HEK293 (cell line): ENCODE measurements at regions not wholly inside any gene's neighbourhood (a gene's known extent, or its start where the extent isn't known, plus 50 kb on each side); places are given as distances from the start of the nearest gene placed in this dataset.

Source experiments
- CTCF ChIA-PET: fragments of 350-600 bp; formaldehyde crosslinking; extraction: SDS; loops from one replicate; lab custom pipeline; 2021; ENCODE audit warnings: antibody characterized with exemption; lab: Yijun Ruan, JAX
- POLR2A ChIA-PET: fragments of 300-600 bp; formaldehyde crosslinking; extraction: SDS; loops from one replicate; lab custom pipeline; 2020; ENCODE audit warnings: antibody characterized with exemption, inconsistent platforms; lab: Yijun Ruan, JAX
- H3K27ac ChIP-seq: fragments of 200-500 bp; sonication (Bioruptor generic); 2 replicates; pipeline ENCODE4 v1.5.1; 2014; ENCODE audit warnings: low read depth, low read length, control low read depth, inconsistent platforms; ENCODE audit errors: extremely low read depth
- H3K36me3 ChIP-seq, 2 experiments: fragments of 200-500 bp in 1 of 2; sonication (Bioruptor generic) in 1 of 2; 1 replicate in 1 of 2; 2 replicates in 1 of 2; pipeline ENCODE4 v1.5.1; 2014 to 2017; ENCODE audit warnings: inconsistent platforms in 2 of 2, low read length in 2 of 2; ENCODE audit not compliant: control insufficient read depth in 2 of 2, insufficient read depth in 1 of 2
- H3K4me1 ChIP-seq: fragments of 200-500 bp; sonication (Bioruptor generic); 2 replicates; pipeline ENCODE4 v1.5.1; 2014; ENCODE audit warnings: mild to moderate bottlenecking, low read length, inconsistent platforms; ENCODE audit not compliant: control insufficient read depth, insufficient read depth
- H3K4me3 ChIP-seq: 2 replicates; pipeline ENCODE4 v1.5.1; 2011; ENCODE audit warnings: low read depth, mild to moderate bottlenecking, control low read depth, low read length, moderate library complexity
- H3K9me3 ChIP-seq: fragments of 200-500 bp; sonication (Bioruptor generic); 2 replicates; pipeline ENCODE4 v1.5.1; 2014; ENCODE audit warnings: low read depth, low read length, inconsistent platforms; ENCODE audit not compliant: control insufficient read depth, insufficient read depth
- IKZF3 ChIP-seq: fragments of 450-650 bp; IDR thresholded peaks from 2 replicates; pipeline ENCODE4 v1.5.0; 2018; ENCODE audit warnings: missing biosample characterization, mild to moderate bottlenecking, missing genetic modification characterization, moderate library complexity
- REPIN1 ChIP-seq: fragments of 450-650 bp; formaldehyde crosslinking; IDR thresholded peaks from 2 replicates; pipeline ENCODE4 v1.5.1; 2017; ENCODE audit warnings: missing biosample characterization, missing genetic modification characterization, low read depth
- ZBTB17 ChIP-seq: fragments of 450-650 bp; formaldehyde crosslinking; IDR thresholded peaks from 2 replicates; pipeline ENCODE4 v1.5.1; 2016; ENCODE audit warnings: missing biosample characterization, missing genetic modification characterization
- ZNF157 ChIP-seq: fragments of 450-650 bp; formaldehyde crosslinking; IDR thresholded peaks from 2 replicates; pipeline ENCODE4 v1.5.1; 2016; ENCODE audit warnings: missing biosample characterization, missing genetic modification characterization
- ZNF354C ChIP-seq: fragments of 450-650 bp; formaldehyde crosslinking; IDR thresholded peaks from 2 replicates; pipeline ENCODE4 v1.5.1; 2016; ENCODE audit warnings: missing biosample characterization, missing genetic modification characterization, low read depth, borderline replicate concordance
- ZNF513 ChIP-seq: fragments of 450-650 bp; IDR thresholded peaks from 2 replicates; pipeline ENCODE4 v1.5.1; 2018; ENCODE audit warnings: missing biosample characterization, missing genetic modification characterization
- ZNF518A ChIP-seq: fragments of 450-650 bp; formaldehyde crosslinking; conservative IDR thresholded peaks from 2 replicates; pipeline ENCODE4 v1.5.1; 2016; ENCODE audit warnings: low read depth, missing biosample characterization, missing genetic modification characterization
- ZNF639 ChIP-seq: fragments of 450-650 bp; formaldehyde crosslinking; IDR thresholded peaks from 2 replicates; pipeline ENCODE4 v1.5.1; 2016; ENCODE audit warnings: missing biosample characterization, missing genetic modification characterization
- ZNF658 ChIP-seq: fragments of 450-650 bp; formaldehyde crosslinking; IDR thresholded peaks from 2 replicates; pipeline ENCODE4; 2016; ENCODE audit warnings: missing biosample characterization, missing genetic modification characterization
- ZNF701 ChIP-seq: fragments of 450-650 bp; formaldehyde crosslinking; IDR thresholded peaks from 2 replicates; pipeline ENCODE4 v1.5.1; 2016; ENCODE audit warnings: missing biosample characterization, missing genetic modification characterization
- TF ChIP-seq, protein P1 (sequence below): fragments of 450-650 bp; formaldehyde crosslinking; conservative IDR thresholded peaks from 2 replicates; pipeline ENCODE4 v1.5.1; 2016; ENCODE audit warnings: low read depth, missing biosample characterization, missing genetic modification characterization
- TF ChIP-seq, protein P2 (sequence below): fragments of 450-650 bp; formaldehyde crosslinking; IDR thresholded peaks from 2 replicates; pipeline ENCODE4 v1.5.1; 2016; ENCODE audit warnings: missing biosample characterization, missing genetic modification characterization
- TF ChIP-seq, protein P3 (sequence below): fragments of 450-650 bp; formaldehyde crosslinking; IDR thresholded peaks from 2 replicates; pipeline ENCODE4 v1.5.1; 2016; ENCODE audit warnings: missing biosample characterization, missing genetic modification characterization, low read depth

DNA sequence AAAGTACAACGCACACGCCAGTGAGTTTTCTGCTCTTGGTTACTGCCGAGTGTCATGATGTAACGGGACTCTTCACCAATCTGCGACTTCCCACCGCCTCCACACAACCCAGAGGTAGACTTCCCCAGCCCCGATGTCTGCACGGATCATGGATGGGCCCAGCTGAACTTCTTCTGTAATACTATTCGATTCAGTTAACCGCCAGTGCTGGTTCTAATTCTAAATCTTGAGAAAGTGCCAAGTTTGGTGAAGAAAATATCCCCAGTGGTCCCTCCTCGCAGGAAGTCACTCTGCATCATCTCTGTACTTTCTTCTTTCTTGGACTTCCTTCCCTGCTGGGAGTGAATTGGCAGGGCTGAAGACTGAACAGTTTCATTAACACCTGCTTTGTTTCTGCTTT is 77.6 kb upstream of the SLC35F4 start:
- Histone ChIP-seq H3K27ac (no peak overlapping the region), H3K4me1 (no peaks in the 10 kb centered on the region), H3K9me3 (no peaks in the 10 kb centered on the region), H3K4me3 (no peak overlapping the region), H3K36me3 (no peaks in the 10 kb centered on the region)
- ChIA-PET CTCF (no interaction called here), POLR2A (no interaction called here)
- no peak for TF ChIP-seq ZBTB17 (tag by site-specific recombination)
- no peak for TF ChIP-seq ZNF658 (tag by site-specific recombination)
- TF ChIP-seq, protein P1, sequence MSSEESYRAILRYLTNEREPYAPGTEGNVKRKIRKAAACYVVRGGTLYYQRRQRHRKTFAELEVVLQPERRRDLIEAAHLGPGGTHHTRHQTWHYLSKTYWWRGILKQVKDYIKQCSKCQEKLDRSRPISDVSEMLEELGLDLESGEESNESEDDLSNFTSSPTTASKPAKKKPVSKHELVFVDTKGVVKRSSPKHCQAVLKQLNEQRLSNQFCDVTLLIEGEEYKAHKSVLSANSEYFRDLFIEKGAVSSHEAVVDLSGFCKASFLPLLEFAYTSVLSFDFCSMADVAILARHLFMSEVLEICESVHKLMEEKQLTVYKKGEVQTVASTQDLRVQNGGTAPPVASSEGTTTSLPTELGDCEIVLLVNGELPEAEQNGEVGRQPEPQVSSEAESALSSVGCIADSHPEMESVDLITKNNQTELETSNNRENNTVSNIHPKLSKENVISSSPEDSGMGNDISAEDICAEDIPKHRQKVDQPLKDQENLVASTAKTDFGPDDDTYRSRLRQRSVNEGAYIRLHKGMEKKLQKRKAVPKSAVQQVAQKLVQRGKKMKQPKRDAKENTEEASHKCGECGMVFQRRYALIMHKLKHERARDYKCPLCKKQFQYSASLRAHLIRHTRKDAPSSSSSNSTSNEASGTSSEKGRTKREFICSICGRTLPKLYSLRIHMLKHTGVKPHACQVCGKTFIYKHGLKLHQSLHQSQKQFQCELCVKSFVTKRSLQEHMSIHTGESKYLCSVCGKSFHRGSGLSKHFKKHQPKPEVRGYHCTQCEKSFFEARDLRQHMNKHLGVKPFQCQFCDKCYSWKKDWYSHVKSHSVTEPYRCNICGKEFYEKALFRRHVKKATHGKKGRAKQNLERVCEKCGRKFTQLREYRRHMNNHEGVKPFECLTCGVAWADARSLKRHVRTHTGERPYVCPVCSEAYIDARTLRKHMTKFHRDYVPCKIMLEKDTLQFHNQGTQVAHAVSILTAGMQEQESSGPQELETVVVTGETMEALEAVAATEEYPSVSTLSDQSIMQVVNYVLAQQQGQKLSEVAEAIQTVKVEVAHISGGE (tag by site-specific recombination) = no peak

DNA sequence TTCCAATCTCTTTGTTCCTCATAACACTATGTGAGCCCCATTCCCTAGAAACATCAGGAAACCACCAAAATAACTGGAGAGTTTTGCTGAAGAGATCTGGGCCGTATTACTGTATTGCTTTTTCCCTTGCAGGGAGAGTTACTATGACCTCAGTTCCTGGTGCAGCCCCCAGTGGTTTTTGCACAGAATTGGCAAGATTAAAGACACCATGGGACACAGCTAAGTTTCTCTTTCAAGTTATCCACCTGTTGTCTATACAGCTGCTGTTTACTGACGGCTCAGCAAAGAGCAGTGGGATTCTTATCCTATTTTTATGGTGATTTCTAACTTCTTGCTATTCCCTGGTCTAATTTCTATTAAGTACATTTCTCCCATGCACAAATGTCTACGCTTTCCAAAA is 77.1 kb upstream of the SLC35F4 start:
- ChIA-PET CTCF (no interaction called here), POLR2A (no interaction called here)
- H3K9me3 ChIP-seq = no peaks in the 10 kb centered on the region
- no peak overlapping the region for H3K4me3 ChIP-seq
- TF ChIP-seq ZNF157 (tag by site-specific recombination) = no peak
- no peak for TF ChIP-seq ZNF701 (tag by site-specific recombination)
- TF ChIP-seq REPIN1 (tag by site-specific recombination) = no peak
- no peaks in the 10 kb centered on the region for H3K36me3 ChIP-seq
- no peak overlapping the region for H3K27ac ChIP-seq
- H3K4me1 ChIP-seq = no peaks in the 10 kb centered on the region

DNA sequence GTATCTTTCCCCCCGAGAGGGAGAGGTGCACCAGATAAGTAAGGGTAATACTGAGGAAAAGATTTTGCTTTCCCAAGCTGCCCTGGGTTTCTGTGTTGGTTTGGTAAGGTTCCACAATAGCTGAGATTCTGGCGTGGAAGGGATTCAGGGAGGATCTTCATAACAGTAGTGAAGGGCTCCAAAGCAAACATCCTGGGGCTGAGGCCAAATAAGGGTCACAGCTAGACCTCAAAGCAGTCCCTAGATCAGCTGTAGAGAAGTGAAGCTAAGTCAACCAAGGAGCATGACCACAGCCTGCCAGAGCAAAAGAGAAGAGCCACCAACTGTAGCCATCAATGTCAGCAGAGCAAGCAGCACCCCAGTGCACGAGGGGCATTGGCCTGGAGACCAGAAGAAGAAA is 73.2 kb upstream of the SLC35F4 start:
- H3K4me3 ChIP-seq = no peak overlapping the region
- no peaks in the 10 kb centered on the region for H3K9me3 ChIP-seq
- ChIA-PET POLR2A (no interaction called here), CTCF (no interaction called here)
- H3K4me1 ChIP-seq = no peaks in the 10 kb centered on the region
- no peak overlapping the region for H3K27ac ChIP-seq
- H3K36me3 ChIP-seq = no peaks in the 10 kb centered on the region
- TF ChIP-seq ZNF639 (tag by site-specific recombination) (no peak), ZNF513 (tag by site-specific recombination) (no peak), IKZF3 (tag by site-specific recombination) (no peak), REPIN1 (tag by site-specific recombination) (no peak), ZNF518A (no peak), ZNF354C (tag by site-specific recombination) (no peak), ZBTB17 (tag by site-specific recombination) (no peak)
- TF ChIP-seq, protein P2, sequence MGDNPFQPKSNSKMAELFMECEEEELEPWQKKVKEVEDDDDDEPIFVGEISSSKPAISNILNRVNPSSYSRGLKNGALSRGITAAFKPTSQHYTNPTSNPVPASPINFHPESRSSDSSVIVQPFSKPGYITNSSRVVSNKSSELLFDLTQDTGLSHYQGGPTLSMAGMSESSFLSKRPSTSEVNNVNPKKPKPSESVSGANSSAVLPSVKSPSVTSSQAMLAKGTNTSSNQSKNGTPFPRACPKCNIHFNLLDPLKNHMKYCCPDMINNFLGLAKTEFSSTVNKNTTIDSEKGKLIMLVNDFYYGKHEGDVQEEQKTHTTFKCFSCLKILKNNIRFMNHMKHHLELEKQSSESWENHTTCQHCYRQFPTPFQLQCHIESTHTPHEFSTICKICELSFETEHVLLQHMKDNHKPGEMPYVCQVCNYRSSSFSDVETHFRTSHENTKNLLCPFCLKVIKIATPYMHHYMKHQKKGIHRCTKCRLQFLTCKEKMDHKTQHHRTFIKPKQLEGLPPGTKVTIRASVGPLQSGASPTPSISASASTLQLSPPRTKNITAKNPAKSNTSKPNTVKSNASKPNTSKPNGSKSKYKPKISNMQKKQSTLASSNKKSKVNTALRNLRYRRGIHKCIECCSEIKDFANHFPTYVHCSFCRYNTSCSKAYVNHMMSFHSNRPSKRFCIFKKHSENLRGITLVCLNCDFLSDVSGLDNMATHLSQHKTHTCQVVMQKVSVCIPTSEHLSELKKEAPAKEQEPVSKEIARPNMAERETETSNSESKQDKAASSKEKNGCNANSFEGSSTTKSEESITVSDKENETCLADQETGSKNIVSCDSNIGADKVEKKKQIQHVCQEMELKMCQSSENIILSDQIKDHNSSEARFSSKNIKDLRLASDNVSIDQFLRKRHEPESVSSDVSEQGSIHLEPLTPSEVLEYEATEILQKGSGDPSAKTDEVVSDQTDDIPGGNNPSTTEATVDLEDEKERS (tag by site-specific recombination) = no peak
- TF ChIP-seq, protein P3, sequence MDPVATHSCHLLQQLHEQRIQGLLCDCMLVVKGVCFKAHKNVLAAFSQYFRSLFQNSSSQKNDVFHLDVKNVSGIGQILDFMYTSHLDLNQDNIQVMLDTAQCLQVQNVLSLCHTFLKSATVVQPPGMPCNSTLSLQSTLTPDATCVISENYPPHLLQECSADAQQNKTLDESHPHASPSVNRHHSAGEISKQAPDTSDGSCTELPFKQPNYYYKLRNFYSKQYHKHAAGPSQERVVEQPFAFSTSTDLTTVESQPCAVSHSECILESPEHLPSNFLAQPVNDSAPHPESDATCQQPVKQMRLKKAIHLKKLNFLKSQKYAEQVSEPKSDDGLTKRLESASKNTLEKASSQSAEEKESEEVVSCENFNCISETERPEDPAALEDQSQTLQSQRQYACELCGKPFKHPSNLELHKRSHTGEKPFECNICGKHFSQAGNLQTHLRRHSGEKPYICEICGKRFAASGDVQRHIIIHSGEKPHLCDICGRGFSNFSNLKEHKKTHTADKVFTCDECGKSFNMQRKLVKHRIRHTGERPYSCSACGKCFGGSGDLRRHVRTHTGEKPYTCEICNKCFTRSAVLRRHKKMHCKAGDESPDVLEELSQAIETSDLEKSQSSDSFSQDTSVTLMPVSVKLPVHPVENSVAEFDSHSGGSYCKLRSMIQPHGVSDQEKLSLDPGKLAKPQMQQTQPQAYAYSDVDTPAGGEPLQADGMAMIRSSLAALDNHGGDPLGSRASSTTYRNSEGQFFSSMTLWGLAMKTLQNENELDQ = no peak
